Hepatic stellate cell (primary cell): ENCODE measurements at regions not wholly inside any gene's neighbourhood (a gene's known extent, or its start where the extent isn't known, plus 50 kb on each side); places are given as distances from the start of the nearest gene placed in this dataset.

Experiments
- DNase-seq: peaks from one replicate; pipeline ENCODE4 v3.0.0; 2011; ENCODE audit warnings: low spot score

DNA sequence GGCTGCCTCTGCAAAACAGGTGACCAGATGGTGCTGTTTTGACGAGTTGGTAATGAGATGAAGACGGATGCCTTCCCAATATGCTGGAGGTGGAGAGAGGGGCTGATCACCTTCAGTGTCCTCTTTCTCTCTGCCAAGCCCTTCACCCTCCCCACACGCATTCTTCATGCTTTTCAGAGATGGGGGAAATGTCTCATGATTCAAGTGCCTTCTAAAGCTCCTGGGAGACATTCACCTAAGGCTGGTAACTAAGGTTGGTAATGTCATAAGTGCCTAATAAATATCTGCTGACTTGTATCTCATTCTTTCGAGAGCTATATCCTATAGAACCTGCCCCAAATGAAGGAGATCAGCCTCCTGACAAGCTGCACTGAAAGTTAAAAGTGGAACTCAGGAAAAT, 86.2 kb upstream of the MBNL2 start:
- no peak for DNase-seq

DNA sequence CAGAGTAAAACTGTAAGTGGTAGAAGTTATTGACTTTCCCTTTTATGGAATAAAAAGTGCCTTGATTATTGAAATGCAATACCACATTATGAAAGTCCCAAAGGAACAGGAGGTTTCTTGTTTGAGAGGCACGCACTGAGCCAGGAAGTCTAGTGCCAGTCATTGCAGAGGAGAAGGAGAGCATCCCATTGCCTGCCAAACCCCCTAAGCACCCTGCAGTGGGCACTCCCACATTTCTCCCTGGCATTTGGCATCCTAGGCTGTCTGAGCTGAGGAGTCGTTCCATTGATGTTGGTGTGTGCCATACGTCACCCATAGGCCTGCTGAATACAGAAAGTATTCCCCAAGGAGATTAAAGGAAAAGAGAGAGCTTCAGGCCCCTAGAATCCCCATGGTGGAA, 85.7 kb upstream of the MBNL2 start:
- DNase-seq = no peak

DNA sequence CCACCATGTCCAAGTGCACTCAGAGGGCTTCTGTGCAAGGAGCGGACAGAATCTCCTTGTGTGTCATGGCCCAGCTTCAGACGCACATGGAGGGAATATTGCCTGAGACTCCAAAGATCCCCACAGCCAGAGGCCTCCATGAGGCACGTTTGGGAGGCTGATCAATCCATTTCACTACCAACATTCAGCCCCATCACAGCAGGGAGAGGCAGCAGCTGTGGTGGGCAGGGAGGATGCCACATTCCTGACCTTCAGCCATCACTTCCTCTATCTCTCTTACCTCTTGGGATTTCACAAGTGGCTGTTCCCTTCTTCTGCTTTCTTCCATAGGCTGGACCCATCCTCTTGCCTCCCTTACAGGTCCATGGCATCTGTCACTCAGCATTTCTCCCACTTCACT, 82.4 kb upstream of the MBNL2 start:
- no peak for DNase-seq

DNA sequence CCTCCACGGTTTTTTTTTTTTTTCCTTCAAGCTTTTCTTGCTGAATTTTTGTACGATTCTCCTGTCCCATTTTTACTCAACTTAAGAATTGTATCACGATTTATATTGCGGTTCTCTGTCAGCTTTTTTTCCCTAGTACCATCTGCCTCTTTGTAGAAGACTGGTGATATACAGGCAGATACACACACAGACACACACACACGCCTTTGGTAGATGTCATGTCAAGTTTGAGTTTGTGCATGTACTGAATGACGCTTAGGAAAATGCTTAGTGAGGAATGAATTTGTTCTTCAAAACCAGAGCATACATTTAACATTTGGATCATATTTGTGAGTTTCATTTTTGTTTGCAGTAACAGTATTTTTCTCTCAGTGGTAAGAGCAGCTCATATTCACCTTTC, 82.0 kb upstream of the MBNL2 start:
- DNase-seq = no peak

DNA sequence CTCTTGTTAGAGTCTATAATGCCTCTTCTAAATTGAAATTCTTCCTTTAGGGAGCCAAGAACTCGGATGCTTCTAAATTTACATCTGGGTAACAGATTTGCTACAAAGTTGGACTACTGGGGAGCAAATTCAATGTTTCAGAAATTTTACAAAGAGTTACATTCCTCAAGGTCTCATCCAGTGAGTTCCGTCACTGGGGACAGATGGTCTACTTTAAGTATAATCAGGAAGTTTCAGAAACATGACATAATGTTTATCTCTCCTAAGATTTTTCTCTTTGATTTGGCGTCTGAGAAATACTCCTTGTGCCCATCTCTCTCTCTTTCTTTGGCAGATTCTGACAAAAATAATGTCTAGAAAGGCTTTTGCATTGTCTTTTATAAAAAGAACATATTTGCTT, 81.5 kb upstream of the MBNL2 start:
- DNase-seq = no peak

DNA sequence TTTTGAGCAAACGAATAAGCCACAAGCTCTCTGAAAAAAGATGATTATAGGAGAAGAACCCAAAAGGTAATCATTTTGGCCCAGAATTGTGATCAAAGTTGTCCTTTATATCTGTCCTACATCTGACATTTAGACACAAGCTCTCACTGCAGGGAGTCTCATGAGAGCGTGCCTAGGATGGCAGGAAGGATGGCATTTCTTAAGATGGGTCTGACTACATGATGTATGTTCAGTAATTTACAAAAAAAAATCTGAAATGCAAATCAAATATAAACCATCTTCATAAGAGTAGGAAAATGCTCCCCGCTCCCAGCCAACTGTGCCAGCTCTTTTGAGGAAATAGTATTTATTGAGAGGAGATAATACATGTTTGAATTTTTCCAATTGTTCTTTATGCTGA, 81.0 kb upstream of the MBNL2 start:
- no peak for DNase-seq

DNA sequence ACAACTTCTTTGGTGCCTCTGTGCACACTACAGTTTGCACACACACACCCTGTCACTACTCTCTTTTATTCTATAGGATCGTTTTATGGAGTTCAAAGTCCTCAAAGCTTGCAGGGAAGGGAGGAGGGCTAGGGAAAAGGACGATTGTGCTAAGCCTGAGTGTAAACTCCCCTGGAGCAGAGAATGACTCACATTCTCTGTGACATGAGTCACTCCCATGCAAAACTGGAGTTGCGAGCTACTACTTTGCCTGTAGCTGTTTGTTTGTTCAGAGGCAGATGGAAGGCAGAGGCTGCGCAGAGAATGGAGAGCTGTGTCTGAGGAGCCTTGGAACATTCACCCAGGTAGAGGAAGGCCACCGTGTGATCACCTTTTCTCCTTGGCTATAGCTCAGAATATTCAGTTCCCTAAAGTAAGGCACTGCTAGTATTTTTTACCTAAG, 80.5 kb upstream of the MBNL2 start:
- peak; percentile 75 for DNase-seq

DNA sequence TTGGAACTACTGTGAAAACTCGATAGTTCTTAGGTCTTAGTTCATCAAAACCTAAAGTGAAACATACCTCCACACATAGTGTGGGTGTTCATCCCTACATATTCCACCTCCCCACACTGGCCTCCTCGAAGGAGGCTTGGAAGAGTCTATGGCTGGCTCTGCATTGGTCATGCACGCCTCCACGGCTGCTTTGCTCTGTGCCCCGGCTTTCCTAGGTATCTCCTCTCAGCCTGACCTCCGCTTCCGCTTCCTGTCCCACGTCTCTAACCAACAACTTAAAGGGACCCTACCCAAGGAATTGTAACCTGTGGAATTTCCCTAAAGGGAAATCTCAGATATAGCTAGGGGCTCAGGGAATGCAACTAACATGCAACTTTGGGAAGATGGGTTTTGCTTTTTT, 79.7 kb upstream of the MBNL2 start:
- DNase-seq = no peak

DNA sequence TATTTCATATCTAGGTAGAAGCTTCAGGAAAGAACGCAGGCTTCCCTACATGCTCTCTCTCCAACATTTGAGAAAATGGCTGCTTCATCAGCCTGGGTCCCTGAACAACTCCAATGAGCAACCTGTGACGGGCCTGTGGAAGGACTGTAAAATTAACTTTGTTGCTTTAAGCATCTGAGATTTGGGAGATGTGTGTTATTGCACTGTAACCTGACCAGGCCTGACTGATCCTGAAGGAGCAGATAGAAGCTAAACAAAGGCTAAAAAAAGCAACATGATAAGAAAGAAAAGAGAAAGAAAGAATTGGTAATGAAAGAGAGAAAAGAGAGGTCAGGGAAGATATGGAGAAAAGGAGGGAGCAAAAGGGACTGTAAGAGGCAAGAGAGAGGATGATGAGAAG, 77.1 kb upstream of the MBNL2 start:
- no peak for DNase-seq

DNA sequence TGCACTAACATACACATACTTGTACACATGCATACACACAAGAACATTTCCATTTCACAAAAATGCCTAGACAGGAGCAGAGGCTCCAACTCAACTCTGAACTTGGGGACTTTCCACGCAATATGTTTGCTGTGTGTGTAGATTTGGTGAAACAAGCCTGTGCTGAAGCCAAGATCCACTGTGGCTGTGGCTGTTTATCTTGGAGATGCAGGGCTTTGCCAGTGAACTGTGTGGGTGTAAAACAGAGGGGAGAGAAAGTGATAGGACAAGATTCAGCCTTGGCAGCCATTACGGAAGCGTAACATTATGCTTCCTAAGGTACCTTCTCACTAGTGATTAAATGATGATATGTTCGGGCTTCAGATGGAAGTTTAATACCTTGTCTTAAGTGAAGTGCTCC, 73.2 kb upstream of the MBNL2 start:
- no peak for DNase-seq

DNA sequence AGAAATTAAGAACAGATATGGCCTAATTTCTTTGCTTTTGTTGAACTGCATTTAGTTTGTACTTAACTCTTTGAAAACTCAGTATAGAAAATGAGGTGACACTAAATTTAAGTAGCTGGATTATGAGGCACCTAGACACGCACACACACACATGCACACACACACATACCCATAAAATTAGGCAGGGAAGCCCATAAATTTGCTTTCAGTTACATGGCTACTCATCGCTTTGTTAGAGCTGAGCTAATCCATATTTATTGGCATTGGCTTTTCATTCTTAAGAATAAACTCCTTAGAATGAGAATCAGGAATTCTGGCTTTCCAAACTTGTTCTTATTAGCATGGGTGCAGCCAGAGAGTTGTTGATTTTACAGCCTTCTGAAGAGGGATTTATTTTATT, 61.7 kb upstream of the MBNL2 start:
- DNase-seq = no peak

DNA sequence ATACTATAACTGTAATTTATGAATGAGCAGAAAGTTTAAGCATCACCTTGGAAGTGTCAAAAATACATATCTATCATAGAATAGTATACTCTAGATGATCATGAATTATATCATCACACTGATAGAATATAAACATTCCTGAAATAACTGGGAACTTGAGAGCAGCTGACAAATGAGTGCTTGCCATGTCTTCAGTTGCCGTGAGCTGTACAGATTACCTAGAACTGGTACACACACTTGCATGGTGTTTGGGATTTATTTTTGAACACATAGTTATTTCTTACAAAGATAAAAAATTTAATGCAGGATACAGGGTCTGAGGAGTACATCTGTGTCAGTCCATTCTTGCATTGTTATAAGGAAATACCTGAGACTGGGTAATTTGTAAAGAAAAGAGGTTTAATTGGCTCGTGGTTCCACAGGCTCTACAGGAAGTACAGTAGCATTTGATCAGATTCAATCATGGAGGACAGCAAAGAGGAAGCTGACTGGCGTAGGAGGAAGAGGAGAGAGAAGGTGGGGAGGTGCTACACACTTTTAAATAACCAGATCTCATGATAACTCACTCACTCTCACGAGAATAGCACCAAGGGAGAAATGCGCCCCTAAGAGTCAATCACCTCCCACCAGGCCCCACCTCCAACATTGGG, 60.4 kb upstream of the MBNL2 start:
- no peak for DNase-seq

DNA sequence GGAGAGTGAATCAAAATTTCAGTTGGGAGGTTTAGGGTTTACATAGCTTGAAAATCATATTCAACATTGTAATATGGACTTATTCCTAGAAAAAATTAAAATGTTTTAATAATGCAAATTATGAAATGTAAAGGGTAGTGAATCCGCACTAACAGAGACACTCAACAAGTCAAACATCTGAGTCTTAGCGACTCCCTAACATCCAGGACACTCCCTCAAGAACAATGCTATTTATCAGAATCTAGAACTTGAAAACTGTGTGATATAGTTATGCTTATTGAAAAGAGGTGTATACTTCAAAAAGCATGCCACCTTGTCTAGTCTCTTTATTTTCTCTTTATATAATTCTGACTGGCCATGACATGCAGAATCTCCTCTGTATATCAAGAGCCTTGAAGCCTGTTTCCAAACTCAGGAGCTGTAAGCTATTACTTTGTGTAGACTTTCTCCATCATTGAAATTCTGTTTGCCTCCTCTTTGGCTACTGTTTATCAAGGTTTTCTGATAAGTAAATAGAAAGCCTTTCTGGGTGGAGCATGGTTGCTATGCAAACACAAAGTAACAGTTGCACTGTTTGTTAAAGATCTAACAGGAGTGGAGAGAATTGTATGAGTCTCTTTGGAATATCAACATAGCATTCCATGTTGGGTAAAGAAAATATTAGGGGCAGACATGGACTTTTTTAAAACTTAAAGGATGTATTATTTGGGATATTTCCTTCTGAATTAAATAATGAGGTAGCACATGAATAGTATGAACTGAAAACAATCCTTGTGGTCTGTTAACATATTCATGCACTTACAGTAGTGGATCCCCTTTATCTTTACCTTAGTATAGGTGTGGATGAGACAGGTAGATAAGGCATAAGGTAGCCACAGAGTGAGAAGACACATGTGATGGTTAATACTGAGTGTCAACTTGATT, 56.4 kb upstream of the MBNL2 start:
- DNase-seq = no peak

DNA sequence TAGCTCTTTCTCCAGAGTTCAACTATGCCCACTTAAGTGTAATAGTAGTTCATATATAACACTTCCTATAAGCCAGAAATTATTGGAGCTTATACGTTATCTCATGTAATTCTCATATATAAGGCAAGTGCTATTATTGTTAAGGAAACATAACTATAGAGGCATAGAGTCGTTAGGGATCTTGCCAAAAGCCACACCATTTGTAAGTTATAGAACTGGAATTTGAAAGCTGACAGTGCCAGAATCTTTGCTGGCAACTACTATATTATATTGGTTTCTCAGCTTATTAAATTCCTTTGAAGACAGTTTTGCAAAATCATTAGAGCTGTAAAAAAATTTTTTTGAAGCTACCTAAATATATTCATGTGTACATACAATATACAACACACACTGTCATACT, 51.0 kb upstream of the MBNL2 start:
- no peak for DNase-seq
